GM23338 (cell line): ENCODE measurements at regions not wholly inside any gene's neighbourhood (a gene's known extent, or its start where the extent isn't known, plus 50 kb on each side); places are given as distances from the start of the nearest gene placed in this dataset.

ENCODE experiments used
- CTCF ChIP-seq, 2 experiments: fragments of 200-600 bp in 1 of 2; sonication (generic) in 1 of 2; conservative IDR thresholded peaks; 2 replicates each; pipeline versions ENCODE4 v1.5.1 to v1.6.1; 2016 to 2017; ENCODE audit warnings: antibody characterized with exemption in 2 of 2, low read depth in 2 of 2, mild to moderate bottlenecking in 2 of 2, moderate library complexity in 1 of 2
- JUNB ChIP-seq: IDR thresholded peaks from one replicate; pipeline ENCODE4 v1.6.1; 2016; ENCODE audit warnings: antibody characterized with exemption; ENCODE audit not compliant: unreplicated experiment
- POLR2AphosphoS5 ChIP-seq: IDR thresholded peaks from 2 replicates; pipeline ENCODE4 v1.6.1; 2016; ENCODE audit warnings: antibody characterized with exemption, low read depth

DNA sequence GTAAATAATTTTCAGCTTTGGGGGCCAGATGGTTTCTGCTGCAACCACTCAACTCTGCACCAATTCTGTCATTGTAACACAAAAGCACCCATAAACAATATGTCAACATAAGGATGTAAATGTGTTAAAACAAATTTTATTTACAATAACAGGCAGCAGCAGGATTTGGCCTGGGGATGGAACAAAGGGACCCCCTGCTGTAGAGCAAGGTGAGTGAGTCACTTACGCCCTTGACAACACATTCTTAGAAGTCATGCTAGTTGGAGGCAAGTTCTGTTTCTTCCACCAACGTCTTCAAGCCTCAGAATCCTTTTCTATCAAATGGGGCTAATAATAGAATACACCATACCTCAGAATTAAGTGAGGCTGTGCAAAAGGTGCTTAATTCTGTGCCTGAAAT lies 610.2 kb upstream of the SYT4 start:
- no peak for TF ChIP-seq CTCF (conservative IDR thresholded peaks at IDR 0.05; ENCODE audit: low read depth in 2 of 2)
- no peak for TF ChIP-seq POLR2AphosphoS5
- TF ChIP-seq JUNB = no peak
